GM21717 (cell line): ENCODE measurements at regions not wholly inside any gene's neighbourhood (a gene's known extent, or its start where the extent isn't known, plus 50 kb on each side); places are given as distances from the start of the nearest gene placed in this dataset.

ENCODE experiments used
- ATAC-seq: cut with Tn5 transposase; IDR thresholded peaks from one replicate; pipeline ENCODE4 v1.9.1; 2021; ENCODE audit warnings: mild to moderate bottlenecking, moderate library complexity; ENCODE audit not compliant: unreplicated experiment

GRCh38 chr5:9928326-9928725 lies 298.2 kb upstream of the TAS2R1 start:
- no peak for ATAC-seq

GRCh38 chr5:9927521-9927997 lies 297.4 kb upstream of the TAS2R1 start:
- ATAC-seq, result no peak

- ATAC-seq, result no peak
Measured at GRCh38 chr5:9927106-9927505, 297.0 kb upstream of the TAS2R1 start.

DNA sequence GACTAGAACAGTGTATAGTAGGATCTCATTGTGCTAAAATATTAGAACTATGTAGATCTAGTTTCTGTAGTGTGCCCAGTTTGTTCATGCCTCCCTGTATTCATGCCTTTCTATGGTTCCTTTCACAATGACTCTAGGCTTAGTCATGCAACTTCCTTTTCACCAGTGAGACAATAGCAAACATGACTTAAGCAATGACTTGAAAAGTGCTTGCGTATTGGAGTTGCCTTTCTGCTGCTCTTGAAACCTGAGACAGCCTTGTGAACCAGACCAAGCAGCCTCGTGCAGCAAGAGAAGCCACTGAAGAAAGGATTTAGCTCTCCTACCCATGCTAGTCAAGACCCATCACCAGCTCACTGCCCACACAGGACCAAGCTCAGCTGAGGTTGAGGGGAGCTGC lies 294.5 kb upstream of the TAS2R1 start:
- ATAC-seq, result peak; percentile 74

GRCh38 chr5:9922719-9923118 lies 292.6 kb upstream of the TAS2R1 start:
- ATAC-seq, result no peak

- no peak for ATAC-seq
Measured at GRCh38 chr5:9920697-9921096, 290.5 kb upstream of the TAS2R1 start.

- ATAC-seq, result no peak
Measured at GRCh38 chr5:9919306-9920030, 289.3 kb upstream of the TAS2R1 start.

DNA sequence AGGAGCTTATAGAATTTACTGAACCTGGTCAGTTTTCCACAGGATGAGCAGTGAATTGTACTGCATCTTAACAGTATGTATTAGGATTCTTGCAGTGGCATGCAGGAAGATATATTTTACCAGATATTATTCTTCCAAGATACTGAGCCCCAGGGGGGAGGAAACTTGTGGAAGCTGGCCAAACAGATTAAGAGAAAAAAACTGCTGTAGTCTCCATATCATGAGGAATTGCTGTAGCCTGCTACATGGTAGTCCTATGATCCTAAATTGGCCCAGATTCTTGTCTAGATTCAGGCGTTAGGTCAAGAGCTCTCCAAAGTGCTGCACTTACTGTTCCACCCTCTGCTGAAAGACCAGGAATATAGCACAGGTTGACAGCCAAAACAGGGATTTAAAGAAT lies 275.5 kb upstream of the TAS2R1 start:
- ATAC-seq, result no peak

- no peak for ATAC-seq
Measured at GRCh38 chr5:9903801-9904200, 273.6 kb upstream of the TAS2R1 start.

DNA sequence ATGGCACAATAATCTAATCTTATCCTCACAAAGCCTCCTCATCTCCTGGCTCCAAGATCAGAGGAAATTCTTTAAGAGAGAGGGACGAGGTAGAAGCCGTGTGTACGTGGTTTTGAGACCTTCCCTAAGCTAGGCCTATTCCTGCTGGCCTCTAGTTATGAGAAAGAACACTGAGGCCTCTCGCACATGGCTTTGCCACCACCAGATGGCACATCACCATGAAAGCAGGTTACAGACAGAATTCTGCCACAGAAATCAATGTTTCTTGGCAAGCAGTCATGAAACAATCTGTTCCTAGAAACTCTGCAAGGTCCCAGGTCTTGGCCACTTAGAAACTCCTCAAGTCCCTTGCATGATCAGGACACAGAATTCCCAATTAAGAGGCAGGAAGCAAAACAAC lies 268.2 kb upstream of the TAS2R1 start:
- no peak for ATAC-seq

- ATAC-seq, result no peak
Measured at GRCh38 chr5:9895302-9895645, 265.1 kb upstream of the TAS2R1 start.

GRCh38 chr5:9894571-9895301 lies 264.6 kb upstream of the TAS2R1 start:
- no peak for ATAC-seq

- ATAC-seq, result no peak
Measured at GRCh38 chr5:9892696-9893095, 262.5 kb upstream of the TAS2R1 start.

DNA sequence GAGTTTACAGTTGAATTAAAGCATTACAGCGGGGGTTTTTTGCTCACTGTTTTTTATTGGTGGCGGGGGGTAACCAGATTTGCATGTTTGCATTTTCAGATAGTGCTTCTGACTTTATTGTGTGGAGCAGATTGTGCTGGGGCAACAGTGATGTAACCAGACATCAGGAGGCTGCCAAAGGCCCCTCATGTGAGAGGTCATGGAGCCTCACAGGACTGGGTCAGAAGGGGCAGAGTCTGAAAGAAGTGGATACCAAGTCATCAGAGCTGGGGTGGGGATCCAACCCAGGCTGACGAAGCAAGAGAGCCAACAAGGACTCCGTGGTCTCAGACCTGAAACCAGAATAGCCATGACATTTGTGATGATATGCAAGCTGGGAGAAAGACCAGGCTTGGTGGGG lies 259.4 kb upstream of the TAS2R1 start:
- no peak for ATAC-seq

- no peak for ATAC-seq
Measured at GRCh38 chr5:9888501-9888901, 258.4 kb upstream of the TAS2R1 start.

DNA sequence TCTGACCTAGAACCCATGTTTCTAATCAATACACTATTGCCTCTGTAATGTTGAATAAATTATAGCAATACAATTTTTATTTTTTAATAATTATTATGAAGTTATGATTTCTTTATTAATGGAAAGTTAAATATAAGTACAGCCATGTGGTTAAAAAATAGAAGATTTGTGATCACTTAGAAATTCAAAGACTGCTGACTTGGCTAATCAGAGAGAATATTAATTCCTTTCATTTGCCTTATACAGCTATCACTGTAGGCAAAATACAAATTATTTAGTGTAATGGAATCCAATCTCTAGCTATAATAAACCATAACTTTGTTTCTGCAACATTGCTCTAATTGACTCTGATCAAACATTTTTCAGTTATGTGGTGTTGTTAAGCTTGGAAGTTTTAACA lies 255.0 kb upstream of the TAS2R1 start:
- ATAC-seq, result no peak

DNA sequence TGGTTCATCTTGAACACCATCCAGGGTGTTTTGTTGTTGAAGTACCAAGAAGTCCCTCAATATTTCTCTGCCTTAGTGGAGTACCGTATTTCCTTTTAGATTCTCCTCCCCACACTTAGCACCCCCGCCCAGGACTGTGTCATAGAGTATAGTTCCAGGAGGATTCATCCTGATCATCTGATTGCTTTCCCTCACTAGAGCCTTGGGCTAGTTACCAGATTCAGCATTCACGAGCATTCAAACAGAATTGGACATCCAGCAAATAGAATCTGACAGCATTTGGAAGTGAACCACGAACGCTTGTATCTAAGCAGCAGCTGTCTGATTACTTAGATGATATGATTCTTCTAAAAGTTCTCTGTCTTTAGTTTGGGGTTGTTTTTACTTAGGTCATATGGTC lies 248.1 kb upstream of the TAS2R1 start:
- ATAC-seq, result no peak

- ATAC-seq, result no peak
Measured at GRCh38 chr5:9877488-9877887, 247.3 kb upstream of the TAS2R1 start.

GRCh38 chr5:9876451-9876850 lies 246.3 kb upstream of the TAS2R1 start:
- ATAC-seq, result no peak

DNA sequence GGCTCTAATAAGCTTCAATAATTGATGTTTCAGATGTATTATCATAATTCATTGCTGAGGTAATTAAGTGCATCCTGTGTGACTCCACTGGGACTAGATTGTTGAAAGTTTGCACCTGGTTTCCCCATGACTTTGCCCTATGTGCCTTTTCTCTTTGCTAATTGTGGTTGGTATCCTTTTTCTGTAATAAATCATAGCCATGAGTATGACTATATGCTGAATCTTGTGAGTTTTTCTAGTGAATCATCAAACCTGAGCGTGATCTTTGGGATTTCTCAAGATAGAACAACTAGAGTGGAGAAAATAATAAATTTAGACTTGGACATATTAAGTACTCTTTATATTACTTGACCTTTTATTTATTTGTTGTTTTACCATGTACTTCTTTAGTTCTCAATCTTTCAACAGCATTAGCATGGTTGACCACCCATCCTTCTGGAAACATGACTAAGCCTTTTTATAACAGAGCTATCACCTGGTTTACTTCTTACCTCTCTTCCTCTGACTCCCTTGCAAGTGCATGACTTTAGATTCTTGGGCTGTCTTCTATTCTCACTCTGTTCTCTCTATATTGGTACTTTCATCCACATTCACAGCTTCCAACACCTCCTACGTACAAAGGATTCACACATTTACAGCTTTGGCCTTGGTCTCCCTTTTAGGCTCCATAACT lies 239.6 kb upstream of the TAS2R1 start:
- no peak for ATAC-seq

DNA sequence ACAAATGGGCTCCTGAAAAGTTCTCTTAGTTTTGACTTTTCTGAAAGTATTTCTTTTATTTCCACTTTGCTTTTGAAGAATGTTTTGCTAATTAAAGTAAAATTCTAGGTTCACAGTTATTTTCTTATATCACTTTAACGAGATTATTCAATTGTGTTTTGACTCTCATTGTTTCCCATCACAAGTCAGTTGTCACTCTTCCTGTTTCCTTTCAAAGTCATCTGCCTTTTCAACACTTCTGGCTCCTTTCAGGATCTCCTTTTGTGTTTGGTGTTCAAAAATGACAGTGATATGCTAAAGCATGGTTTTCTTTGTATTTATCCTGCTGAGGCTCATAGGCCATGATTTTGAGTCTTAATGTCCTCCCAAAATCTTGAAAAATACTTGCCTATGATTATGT lies 235.4 kb upstream of the TAS2R1 start:
- ATAC-seq, result no peak

GRCh38 chr5:9864791-9865190 lies 234.6 kb upstream of the TAS2R1 start:
- ATAC-seq, result no peak
